Transverse colon (tissue), 4 donors: ENCODE measurements at regions not wholly inside any gene's neighbourhood (a gene's known extent, or its start where the extent isn't known, plus 50 kb on each side); places are given as distances from the start of the nearest gene placed in this dataset.
A peak's percentile ranks its signal among the peaks of the same experiment; 100 is the strongest.

Source experiments
- DNase-seq: peaks from one replicate; pipeline ENCODE4 v3.0.0-alpha.2; 2019
- H3K27ac ChIP-seq, 4 donors: fragments of 200-600 bp; sonication (generic); 2 replicates each; pipeline ENCODE4 v1.5.1; 2016 to 2018; ENCODE audit warnings: inconsistent platforms in 4 of 4
- H3K27me3 ChIP-seq: fragments of 200-600 bp; sonication (generic); 2 replicates; pipeline ENCODE4 v1.5.1; 2017; ENCODE audit warnings: inconsistent platforms
- H3K36me3 ChIP-seq, 4 donors: fragments of 200-600 bp; sonication (generic); 2 replicates each; pipeline ENCODE4 v1.5.1; 2017 to 2019; ENCODE audit warnings: inconsistent platforms in 4 of 4
- H3K4me1 ChIP-seq, 4 donors: fragments of 200-600 bp; sonication (generic); 2 replicates each; pipeline ENCODE4 v1.5.1; 2017 to 2020; ENCODE audit warnings: inconsistent platforms in 4 of 4
- H3K4me3 ChIP-seq, 4 donors: fragments of 200-600 bp; sonication (generic); 1 replicate in 1 of 4; 2 replicates in 3 of 4; pipeline versions ENCODE4 v1.5.1 to v1.6.1; 2017 to 2019; ENCODE audit warnings: inconsistent platforms in 4 of 4
- H3K9me3 ChIP-seq, 2 donors: fragments of 200-600 bp; sonication (generic); 2 replicates each; pipeline ENCODE4 v1.5.1; 2017 to 2019; ENCODE audit warnings: inconsistent platforms in 2 of 2
- EP300 ChIP-seq: sonication (generic); formaldehyde crosslinking; IDR thresholded peaks from one replicate; pipeline ENCODE4 v1.6.1; 2017; ENCODE audit warnings: antibody characterized with exemption, low read depth
- POLR2A ChIP-seq: fragments of 450-650 bp; IDR thresholded peaks from one replicate; pipeline ENCODE4 v1.6.1; 2016; ENCODE audit warnings: antibody characterized with exemption, mild to moderate bottlenecking, moderate library complexity
- POLR2AphosphoS5 ChIP-seq, 3 donors: sonication (generic); formaldehyde crosslinking; IDR thresholded peaks; one replicate each; pipeline ENCODE4 v1.6.1; 2016; ENCODE audit warnings: antibody characterized with exemption in 3 of 3
- WGBS, 2 donors: methylation state at CpG; one replicate each; pipeline ENCODE4 v1.1.5; 2018; ENCODE audit warnings: low coverage in 1 of 2; 5-methylcytosine and 5-hydroxymethylcytosine counted together
- in situ Hi-C, 4 donors: fragments of 200-750 bp; cut with MboI; loops; one replicate each; pipeline versions ENCODE4 v1.15.0 to v1.15.1; 2017; ENCODE audit warnings: low sequenced_read_pairs in 3 of 4, low pct_ligation_motif_present in 1 of 4, low pct_unique_long_range_greater_than_20kb in 1 of 4
- intact Hi-C: fragments of 100-400 bp; cut with DNase I; formaldehyde crosslinking; loops from one replicate; pipeline ENCODE4 v1.15.1; 2023; ENCODE audit warnings: low total_unique reads
- TF ChIP-seq, protein P1 (sequence below), 5 experiments: fragments of 200-600 bp in 3 of 5; fragments of 450-650 bp in 2 of 5; sonication (generic) in 3 of 5; IDR thresholded peaks; 1 replicate in 2 of 5; 2 replicates in 3 of 5; pipeline ENCODE4 v1.5.1; 2016 to 2017; ENCODE audit warnings: antibody characterized with exemption in 5 of 5, inconsistent platforms in 3 of 5, mild to moderate bottlenecking in 2 of 5, moderate library complexity in 1 of 5

DNA sequence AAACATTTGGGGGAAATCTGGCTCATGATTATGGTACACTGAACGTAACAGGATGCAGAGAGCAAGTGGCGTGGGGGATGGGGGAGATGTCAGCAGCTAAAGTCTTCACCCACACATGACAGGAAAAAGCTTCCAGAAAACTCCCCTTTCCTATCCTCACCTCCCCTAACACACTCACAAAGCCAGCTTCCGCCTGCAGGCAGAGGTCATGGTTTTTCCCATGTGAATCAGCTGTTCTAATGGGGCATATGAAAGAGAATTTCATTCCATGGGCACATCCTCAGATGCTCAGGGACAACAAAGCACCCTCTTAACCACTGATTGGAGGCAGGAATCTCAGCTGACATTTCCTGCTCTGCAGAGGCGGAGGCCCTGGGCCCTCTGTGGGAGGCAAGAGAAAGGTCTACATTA, 129.1 kb downstream of the TSN start:
- Histone ChIP-seq H3K4me1 (no peaks in the 10 kb centered on the region), H3K9me3 (no peaks in the 10 kb centered on the region), H3K4me3 (no peak overlapping the region), H3K36me3 (no peaks in the 10 kb centered on the region), H3K27me3 (no peaks in the 10 kb centered on the region), H3K27ac (no peak overlapping the region)
- WGBS, 2 donors = 70 to 72% methylated on average over 2 to 4 of the region's 4 CpGs
- intact Hi-C loops = no loop called here
- no peak for DNase-seq
- TF ChIP-seq EP300 (no peak), POLR2AphosphoS5 (IDR thresholded peaks at IDR 0.05) (no peak), POLR2A (no peak)
- TF ChIP-seq, protein P1, sequence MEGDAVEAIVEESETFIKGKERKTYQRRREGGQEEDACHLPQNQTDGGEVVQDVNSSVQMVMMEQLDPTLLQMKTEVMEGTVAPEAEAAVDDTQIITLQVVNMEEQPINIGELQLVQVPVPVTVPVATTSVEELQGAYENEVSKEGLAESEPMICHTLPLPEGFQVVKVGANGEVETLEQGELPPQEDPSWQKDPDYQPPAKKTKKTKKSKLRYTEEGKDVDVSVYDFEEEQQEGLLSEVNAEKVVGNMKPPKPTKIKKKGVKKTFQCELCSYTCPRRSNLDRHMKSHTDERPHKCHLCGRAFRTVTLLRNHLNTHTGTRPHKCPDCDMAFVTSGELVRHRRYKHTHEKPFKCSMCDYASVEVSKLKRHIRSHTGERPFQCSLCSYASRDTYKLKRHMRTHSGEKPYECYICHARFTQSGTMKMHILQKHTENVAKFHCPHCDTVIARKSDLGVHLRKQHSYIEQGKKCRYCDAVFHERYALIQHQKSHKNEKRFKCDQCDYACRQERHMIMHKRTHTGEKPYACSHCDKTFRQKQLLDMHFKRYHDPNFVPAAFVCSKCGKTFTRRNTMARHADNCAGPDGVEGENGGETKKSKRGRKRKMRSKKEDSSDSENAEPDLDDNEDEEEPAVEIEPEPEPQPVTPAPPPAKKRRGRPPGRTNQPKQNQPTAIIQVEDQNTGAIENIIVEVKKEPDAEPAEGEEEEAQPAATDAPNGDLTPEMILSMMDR (IDR thresholded peaks at IDR 0.05) = no peak
- in situ Hi-C loops = no loop called here

DNA sequence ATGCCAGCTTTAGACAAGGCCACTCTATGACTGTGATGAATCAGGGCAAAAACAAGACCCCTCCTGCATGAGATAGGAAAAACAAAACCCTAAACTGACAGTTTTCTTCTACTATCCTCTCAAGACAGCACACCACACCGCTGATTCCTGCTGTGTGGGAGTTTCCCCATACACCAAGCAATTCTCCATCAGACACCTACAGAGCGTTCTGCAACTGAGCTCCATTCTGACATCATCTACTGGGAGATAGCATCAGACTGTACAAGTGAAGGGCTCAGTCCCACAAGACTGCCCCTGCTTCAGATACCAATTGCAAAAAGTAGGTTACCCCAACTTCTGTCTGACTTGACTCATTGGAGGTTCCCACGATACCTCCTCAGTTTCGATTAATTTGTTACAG, 130.6 kb downstream of the TSN start:
- TF ChIP-seq POLR2AphosphoS5 (IDR thresholded peaks at IDR 0.05) (no peak), POLR2A (no peak), EP300 (no peak)
- TF ChIP-seq, protein P1 (IDR thresholded peaks at IDR 0.05) = no peak
- DNase-seq = no peak
- Histone ChIP-seq H3K27ac (no peak overlapping the region), H3K36me3 (no peaks in the 10 kb centered on the region), H3K4me3 (no peak overlapping the region), H3K27me3 (no peaks in the 10 kb centered on the region), H3K4me1 (no peaks in the 10 kb centered on the region), H3K9me3 (no peaks in the 10 kb centered on the region)
- 88 to 93% methylated on average over 2 to 4 of the region's 4 CpGs for WGBS, 2 donors
- in situ Hi-C loops = no loop called here
- intact Hi-C loops = no loop called here

DNA sequence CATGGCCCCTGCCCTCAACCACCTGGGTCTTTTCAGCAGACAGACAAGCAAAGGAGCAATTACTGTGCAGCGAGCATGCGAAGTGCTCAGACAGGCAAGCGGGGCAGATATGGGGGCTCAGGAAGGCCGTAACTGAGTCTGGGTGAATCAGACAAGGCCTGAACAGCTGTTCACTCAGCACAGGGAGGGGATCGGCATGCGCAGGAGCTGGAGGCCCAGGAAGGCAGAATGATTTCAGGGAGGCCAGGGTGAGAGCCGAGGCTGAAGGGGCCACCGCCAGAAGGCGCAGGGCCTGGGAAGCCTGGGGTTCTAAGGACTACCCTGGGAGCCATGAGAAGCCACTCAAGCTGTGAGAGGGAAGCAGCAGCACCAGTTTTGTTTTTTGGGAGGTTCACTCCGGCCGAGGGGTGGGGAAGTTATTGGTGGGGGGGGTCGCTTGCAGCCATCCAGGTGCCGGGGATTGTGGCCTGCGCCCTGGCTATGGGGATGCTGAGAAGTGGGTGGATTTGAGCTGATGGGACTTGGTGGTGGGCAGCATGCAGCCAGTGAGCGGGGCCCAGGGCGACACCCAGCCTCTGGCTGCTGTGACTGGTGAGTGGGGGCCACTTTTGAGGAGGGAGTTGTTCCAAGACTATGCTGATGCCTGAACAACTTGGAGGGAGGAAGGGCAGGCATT, 132.2 kb downstream of the TSN start:
- no peak overlapping the region for H3K27ac ChIP-seq
- H3K9me3 ChIP-seq = no peaks in the 10 kb centered on the region
- TF ChIP-seq POLR2A = no peak
- H3K27me3 ChIP-seq = no peaks in the 10 kb centered on the region
- no peak for DNase-seq
- H3K36me3 ChIP-seq = no peaks in the 10 kb centered on the region
- no peak overlapping the region for H3K4me3 ChIP-seq
- in situ Hi-C loops (no loop called here), intact Hi-C loops (no loop called here)
- 88 to 89% methylated on average over 8 to 16 of the region's 16 CpGs for WGBS, 2 donors
- H3K4me1 ChIP-seq = no peaks in the 10 kb centered on the region

DNA sequence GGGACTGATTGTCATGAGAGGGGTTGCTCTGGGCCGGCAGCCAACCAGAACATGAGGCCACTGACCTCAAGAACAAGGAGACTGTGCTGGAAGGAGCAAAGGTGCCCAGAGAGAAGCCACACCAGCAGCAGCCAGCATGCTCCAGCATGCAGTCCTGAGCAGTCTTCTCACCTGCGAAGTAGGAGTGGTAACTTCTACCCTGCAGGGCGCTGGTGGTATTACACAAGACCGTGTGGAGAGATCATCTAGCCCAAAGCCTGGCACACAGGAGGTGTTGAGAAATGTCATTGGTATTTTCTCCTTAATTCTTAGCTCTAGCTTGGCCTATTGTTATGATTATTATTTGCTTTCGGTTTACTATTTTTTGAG, 132.7 kb downstream of the TSN start:
- no peaks in the 10 kb centered on the region for H3K36me3 ChIP-seq
- intact Hi-C loops (no loop called here), in situ Hi-C loops (no loop called here)
- H3K9me3 ChIP-seq = no peaks in the 10 kb centered on the region
- no peak for DNase-seq
- TF ChIP-seq POLR2A (no peak), POLR2AphosphoS5 (IDR thresholded peaks at IDR 0.05) (no peak)
- TF ChIP-seq, protein P1 (IDR thresholded peaks at IDR 0.05) = peak in 3 of 5 experiments; percentile 22 to 41 (median 30)
- H3K27me3 ChIP-seq = no peaks in the 10 kb centered on the region
- no peak overlapping the region for H3K27ac ChIP-seq
- WGBS, 2 donors = 71 to 94% methylated on average over 3 to 5 of the region's 5 CpGs
- H3K4me3 ChIP-seq = no peak overlapping the region
- H3K4me1 ChIP-seq = no peaks in the 10 kb centered on the region

DNA sequence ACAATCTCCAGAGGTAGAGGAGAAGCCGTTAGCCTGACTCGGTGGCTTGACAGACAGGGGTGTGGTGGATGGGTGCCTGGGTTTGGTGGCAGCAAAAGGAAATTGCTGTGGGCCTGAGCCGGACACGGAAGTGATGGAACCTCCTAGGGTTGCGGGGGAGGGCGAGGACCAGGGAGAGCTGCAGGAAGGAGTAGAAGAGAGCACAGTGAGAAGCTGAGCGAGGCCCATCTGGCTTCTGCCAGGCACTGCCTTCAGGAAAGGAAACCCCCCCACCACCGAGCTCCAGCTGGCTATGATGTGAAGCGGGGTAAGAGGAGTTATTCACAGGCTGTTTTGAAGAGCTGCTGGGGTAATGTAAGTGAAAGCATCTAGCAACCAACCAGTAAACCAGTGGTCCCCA, 134.6 kb downstream of the TSN start:
- intact Hi-C loops = no loop called here
- WGBS, 2 donors = 75 to 90% methylated on average over 6 to 9 of the region's 9 CpGs

More for the DNA sequence above, 134.6 kb downstream of the TSN start:
- no peaks in the 10 kb centered on the region for H3K27me3 ChIP-seq
- in situ Hi-C loops = no loop called here
- H3K4me1 ChIP-seq = no peaks in the 10 kb centered on the region
- no peaks in the 10 kb centered on the region for H3K36me3 ChIP-seq
- H3K4me3 ChIP-seq = no peak overlapping the region
- H3K27ac ChIP-seq = no peak overlapping the region
- TF ChIP-seq POLR2AphosphoS5 (IDR thresholded peaks at IDR 0.05) = no peak
- TF ChIP-seq, protein P1 (IDR thresholded peaks at IDR 0.05) = no peak
- TF ChIP-seq POLR2A = no peak
- TF ChIP-seq EP300 = no peak
- H3K9me3 ChIP-seq = no peaks in the 10 kb centered on the region
- no peak for DNase-seq
